ENCODE measurements at regions not wholly inside any gene's neighbourhood (a gene's known extent, or its start where the extent isn't known, plus 50 kb on each side); places are given as distances from the start of the nearest gene placed in this dataset.
"Not testable (repeated sequence)": the region's sequence is repeated elsewhere in the genome, so short reads cannot be mapped to it uniquely, and the experiment has no call there.

GRCh38 chr2:236777408-236777807 lies 207.8 kb downstream of the ACKR3 start:
- no peak for DNase-seq

- no peak for DNase-seq
Measured at GRCh38 chr2:236781933-236782816, 212.6 kb downstream of the ACKR3 start.

- no peak for DNase-seq
Measured at GRCh38 chr2:236782938-236783337, 213.3 kb downstream of the ACKR3 start.

GRCh38 chr2:236783417-236784020 lies 213.9 kb downstream of the ACKR3 start:
- no peak for DNase-seq

GRCh38 chr2:236785611-236786057 lies 216.0 kb downstream of the ACKR3 start:
- DNase-seq = no peak

- DNase-seq = no peak
Measured at GRCh38 chr2:236786751-236787150, 217.1 kb downstream of the ACKR3 start.

- DNase-seq = not testable (repeated sequence)
Measured at GRCh38 chr2:236787376-236787775, 217.8 kb downstream of the ACKR3 start.

GRCh38 chr2:236787885-236788284 lies 218.3 kb downstream of the ACKR3 start:
- no peak for DNase-seq

GRCh38 chr2:236790963-236791362 lies 221.3 kb downstream of the ACKR3 start:
- DNase-seq = no peak

- no peak for DNase-seq
Measured at GRCh38 chr2:236793023-236794011, 223.7 kb downstream of the ACKR3 start.

GRCh38 chr2:236794176-236794957 lies 224.7 kb downstream of the ACKR3 start:
- DNase-seq = peak; percentile 66

- no peak for DNase-seq
Measured at GRCh38 chr2:236795169-236795860, 225.7 kb downstream of the ACKR3 start.

- no peak for DNase-seq
Measured at GRCh38 chr2:236795861-236796219, 226.2 kb downstream of the ACKR3 start.

- no peak for DNase-seq
Measured at GRCh38 chr2:236796236-236796635, 226.6 kb downstream of the ACKR3 start.

GRCh38 chr2:236797411-236797810 lies 227.8 kb downstream of the ACKR3 start:
- no peak for DNase-seq

GRCh38 chr2:236798491-236798890 lies 228.9 kb downstream of the ACKR3 start:
- no peak for DNase-seq

GRCh38 chr2:236799391-236800026 lies 229.9 kb downstream of the ACKR3 start:
- no peak for DNase-seq

- no peak for DNase-seq
Measured at GRCh38 chr2:236802862-236803261, 233.2 kb downstream of the ACKR3 start.

- no peak for DNase-seq
Measured at GRCh38 chr2:236803621-236804020, 234.0 kb downstream of the ACKR3 start.

- DNase-seq = no peak
Measured at GRCh38 chr2:236805800-236806531, 236.3 kb downstream of the ACKR3 start.
